Ammon's horn (tissue), 1 donor: ENCODE measurements at regions not wholly inside any gene's neighbourhood (a gene's known extent, or its start where the extent isn't known, plus 50 kb on each side); places are given as distances from the start of the nearest gene placed in this dataset.
"Not testable (repeated sequence)": the region's sequence is repeated elsewhere in the genome, so short reads cannot be mapped to it uniquely, and the experiment has no call there.

Source experiments
- DNase-seq: peaks from one replicate; pipeline ENCODE4 v3.0.0-alpha.2; 2016; ENCODE audit warnings: low spot score

DNA sequence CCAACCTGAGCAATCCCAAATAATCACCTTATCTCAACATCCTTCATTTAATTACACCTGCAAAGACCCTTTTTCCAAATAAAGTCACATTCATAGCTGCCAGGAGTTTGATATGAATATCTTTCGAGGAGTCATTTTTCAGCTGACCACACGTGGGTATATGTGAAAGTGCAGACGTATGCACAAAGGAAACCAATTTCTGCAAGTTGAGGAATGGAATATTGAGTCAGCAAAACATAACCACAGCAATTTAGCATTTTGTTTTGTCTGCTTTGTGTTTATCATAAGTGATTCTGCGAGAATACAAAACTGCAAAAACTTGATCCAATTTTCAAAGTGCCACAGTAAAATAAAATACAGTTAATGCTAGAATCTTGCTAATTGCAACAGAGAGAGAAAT is 295.9 kb downstream of the SUCLA2 start:
- no peak for DNase-seq

DNA sequence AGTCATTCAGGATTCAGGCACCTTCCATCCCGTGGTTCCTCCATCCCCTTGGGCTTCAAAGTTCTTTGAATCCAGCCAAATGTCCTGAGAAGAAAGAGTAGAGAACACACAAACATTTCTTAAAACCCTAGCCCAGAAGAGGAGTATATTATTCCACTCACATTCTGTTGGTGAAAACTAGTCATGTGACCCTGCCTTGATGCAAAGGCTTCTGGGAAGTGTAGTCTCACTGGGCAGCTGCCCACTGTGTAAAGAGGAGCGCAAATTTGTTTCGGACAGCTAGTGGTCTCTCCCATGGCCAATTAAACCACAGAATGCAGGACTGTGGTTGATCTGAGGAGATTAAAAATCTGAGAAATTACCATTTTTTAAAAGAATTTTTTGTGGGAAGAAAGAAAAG is 304.4 kb downstream of the SUCLA2 start:
- no peak for DNase-seq

DNA sequence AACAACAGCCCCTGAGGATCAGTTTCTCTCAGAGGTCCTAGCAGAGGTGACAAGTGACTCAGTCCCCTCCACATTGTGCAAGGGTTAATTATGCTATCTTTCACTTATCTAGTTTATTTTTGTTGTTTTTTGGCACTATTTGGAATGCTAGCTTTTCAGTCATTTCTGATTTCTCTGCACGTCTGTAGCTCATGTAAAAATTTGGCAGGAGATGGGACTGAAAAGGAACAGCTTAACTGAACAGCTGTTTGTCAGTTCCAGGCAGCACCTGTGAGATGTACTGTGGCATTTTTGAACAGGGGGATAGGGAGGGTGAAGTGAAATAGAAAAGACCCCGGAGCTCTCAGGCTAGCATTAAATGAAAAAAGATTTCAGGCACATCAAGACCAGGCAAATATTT is 313.5 kb downstream of the SUCLA2 start:
- no peak for DNase-seq

DNA sequence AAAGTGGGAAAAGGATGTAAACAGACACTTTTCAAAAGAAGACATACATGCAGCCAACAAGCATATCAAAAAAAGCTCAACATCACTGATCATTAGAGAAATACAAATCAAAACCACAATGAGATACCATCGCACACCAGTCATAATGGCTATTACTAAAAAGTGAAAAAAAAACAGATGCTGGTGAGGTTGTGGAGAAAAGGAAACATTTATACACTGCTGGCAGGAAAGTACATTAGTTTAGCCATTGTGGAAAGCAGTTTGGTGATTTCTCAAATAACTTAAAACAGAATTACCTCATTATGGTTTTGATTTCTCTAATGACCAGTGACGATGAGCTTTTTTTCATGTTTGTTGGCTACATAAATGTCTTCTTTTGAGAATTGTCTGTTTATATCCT is 315.9 kb downstream of the SUCLA2 start:
- not testable (repeated sequence) for DNase-seq

DNA sequence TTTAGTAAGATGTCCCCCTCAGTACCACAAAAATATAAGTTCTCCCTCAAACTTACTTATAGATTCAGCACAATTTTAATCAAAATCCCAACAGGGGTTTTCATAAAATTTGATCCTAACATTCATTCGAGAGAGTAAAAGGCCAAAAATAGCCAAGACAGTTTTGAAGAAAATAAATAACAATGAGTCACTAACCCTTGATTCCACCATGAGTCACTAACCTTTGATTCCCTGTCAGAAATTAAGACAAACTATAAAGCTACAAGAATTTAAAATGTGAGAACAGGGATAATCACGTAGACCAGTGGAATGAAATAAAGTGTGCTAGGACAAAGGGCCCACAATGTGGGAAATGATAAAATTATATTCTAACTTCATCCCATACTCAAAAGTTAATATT is 320.3 kb downstream of the SUCLA2 start:
- DNase-seq, result no peak

DNA sequence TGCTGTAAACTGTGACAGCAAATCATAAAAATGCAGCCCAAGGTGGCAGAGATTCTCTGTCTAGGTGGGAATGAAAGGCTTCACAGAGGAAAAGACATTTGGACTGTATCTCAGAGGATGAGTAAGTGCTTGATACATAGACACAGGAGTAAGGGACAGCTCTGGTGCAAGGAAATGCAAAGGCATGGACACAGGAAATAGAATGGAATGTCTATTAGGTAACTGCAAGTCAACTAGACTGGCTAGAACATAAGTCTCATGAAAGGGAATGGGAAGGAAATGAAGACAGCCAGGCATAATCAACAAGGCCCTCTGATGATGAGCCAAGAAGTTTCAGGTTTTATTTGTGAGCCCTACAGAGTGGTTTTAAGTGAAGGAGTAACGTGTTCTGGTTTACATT is 321.7 kb downstream of the SUCLA2 start:
- DNase-seq, result no peak

DNA sequence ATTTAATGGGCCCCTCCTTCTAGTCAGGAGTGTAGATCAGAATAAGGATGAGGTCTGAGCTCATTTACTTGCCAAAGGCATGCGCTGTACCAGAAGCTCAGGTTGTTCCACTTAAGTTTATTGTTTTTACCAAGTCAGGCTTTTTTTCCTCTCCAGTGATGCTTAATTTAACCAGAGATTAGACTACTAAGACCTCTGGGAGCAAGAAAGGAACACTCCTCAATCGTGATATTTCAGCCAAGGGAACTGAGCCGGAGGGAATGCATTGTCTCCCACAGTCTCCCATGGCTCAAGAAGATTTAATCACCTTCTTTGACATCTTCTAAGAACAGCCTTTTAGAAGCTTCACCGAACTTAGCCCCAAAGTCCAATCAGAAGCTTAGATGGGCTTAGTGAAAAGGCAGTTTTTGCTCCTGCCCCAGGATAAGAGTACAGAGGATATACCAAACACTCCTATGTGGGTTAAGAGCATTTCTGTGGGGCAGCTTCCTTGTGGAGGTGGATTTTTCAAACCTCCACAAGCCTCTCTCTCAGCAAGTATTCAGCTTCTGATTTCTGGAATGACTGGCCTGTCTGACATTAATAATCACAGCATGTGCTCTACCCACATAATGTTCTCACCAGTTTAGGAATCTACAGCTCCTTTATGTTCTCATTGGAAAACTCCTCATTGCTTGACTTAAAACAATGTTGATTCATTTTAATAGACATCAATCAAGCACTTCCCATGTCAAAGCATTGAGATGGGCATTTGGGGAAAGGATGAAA is 322.7 kb downstream of the SUCLA2 start:
- DNase-seq, result no peak

DNA sequence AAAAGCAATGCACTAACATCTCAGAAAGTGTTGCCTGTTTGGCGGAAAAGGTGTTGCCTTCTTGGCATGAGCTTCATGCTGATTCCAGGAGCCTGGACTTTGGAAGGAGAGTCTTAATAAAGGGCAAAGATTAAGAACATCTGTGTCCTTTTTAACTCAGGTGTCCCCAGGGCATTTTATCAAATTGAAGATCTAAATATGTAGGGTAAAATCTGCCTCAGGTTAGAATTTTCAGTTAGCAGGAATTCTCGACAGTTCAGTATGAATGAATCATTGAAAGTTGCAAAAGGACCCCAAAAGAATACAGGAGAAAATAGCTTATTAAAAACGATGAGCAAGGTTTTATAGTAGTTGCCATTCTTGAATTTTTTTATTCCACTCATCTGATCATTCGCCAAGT is 325.2 kb downstream of the SUCLA2 start:
- no peak for DNase-seq

DNA sequence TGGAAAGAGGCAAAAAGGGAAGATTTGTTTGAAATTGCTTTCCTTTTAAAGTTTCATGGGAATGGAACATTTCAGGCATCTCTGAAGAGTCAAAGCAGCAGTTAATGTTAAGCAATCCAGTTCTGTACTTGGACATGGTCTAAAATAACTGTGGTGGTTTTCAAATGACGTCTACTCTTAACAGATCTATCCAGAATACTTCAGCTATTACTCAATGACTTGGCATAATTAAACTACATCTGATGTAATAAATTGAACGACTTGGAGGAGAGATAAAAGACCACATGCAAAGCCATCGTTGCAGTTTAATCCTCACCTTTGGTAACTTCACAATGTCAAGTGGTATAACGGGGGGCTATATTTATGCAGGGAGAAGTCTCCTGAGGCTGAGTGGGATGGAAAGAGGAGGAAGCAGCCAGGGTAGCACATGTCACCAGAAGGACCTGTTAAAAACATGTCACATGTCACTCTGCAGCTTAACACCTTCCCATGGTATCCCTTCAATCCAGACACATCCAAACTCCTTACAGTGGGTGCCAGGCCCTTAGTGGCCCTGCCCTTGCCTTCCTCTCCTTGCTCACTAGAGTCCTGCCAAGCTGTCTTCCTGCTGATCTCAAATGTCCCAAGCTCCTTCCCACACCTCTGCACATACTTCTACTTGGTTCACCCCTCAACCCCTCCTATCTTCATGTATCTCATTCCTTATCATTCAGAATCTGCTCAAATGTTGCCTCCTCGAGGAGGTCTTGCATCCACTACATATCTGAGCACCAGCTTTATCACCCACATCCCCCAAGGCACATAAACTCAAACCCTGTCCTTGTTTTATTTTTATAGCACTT is 327.8 kb downstream of the SUCLA2 start:
- no peak for DNase-seq

DNA sequence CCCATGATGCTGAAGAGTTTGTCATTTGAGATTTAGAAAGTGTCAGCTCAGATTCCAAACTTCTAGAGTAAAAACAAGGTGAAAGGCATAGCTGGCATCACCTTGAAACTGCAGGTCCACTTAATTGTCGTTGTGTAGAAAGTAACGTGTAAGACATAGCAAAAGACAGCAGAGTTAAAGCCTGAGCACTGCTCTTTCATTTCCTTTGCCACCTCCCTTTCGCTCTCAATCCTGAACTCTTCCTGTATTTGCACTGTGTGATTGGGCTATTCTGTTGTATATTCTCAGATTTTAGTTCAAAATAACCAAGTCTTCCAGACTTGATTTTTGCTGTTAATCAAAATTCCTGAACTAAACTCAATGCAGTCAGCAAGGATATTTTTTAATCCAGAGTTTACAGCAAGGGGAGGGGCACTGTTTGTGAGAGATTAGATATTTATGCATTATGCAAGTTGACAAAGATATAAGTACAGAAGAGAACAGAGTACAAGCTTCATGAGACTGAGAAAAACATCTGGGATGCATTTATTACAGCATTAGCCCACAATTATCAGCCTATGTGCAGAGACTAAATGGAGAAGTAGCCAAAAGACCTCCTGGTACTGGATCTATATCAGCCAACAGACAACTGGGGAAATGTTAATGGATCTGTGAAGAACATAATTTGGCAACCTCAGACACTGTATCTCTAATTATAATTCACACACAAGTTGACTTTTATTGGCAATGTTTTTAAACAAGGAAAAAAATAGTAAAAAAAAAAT is 328.6 kb downstream of the SUCLA2 start:
- no peak for DNase-seq

DNA sequence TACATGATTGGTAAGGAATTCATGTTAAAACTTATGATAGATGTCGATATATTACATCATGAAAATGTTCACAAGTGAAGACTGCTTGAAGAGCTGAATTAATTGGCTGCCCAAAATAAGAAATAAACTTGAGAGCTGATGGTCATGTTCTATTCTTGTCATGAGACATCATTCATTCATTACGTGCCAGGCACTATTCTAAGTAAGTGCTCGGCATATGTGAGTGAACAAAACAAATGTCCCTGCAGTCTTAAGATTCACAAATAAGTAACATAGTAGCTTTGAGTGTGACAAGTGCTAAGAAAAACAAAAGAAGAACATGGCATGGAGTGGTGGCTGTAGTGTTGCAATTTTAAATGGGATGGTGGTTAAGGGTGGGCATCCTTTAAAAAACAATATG is 329.3 kb downstream of the SUCLA2 start:
- DNase-seq, result no peak

DNA sequence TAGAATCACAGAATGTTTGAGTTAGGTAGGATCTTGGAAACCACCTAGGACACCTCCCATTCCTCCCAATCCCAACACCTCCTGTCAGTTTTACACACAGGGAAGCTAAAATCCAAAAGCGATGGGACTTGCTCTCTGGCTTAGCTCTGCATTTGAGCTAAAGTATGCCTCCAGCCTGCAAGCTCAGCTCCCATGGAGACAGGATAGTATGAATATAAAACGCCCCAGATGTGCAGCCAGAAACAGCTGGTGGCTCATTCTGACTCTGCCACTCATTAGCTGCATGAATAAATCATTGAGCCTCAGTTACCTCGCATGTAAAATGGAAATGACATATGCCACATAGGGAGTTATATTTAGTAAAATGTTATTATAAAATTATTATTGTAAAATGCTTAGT is 336.0 kb downstream of the SUCLA2 start:
- no peak for DNase-seq

DNA sequence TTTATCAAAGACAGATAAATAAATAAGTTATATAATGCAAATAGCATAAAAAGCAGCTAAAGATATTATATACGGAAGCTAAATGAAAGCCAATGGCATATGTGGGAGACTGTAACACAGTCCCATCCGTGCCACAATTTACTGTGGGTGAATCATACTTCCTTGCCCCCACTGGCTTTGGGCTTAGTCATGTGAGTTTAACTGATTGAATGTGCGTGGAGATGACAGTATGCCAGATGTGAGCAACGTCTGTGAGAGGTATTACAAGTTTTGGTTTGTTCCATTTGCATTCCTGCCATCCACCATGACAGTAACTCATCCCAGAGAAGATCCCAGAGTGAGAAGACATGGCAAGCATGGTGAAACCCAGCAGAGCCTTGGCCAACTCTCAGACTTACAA is 340.0 kb downstream of the SUCLA2 start:
- DNase-seq, result no peak

DNA sequence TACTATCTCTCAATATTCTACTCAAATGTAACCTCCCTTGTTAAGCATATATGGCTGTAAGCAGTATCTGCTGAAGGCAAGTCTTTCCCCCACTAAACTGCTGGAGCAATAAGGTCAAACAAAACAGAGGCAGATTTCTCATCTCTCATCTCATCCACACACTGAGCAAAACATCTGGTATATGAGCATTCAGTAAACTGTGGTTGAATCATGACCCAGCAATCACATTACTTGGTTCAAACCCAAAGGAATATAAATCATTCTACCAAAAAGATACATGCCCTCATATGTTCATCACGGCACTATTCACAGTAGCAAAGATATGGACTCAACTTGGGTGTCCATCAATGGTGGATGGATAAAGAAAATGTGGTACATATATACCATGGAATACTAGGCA is 344.4 kb downstream of the SUCLA2 start:
- no peak for DNase-seq

DNA sequence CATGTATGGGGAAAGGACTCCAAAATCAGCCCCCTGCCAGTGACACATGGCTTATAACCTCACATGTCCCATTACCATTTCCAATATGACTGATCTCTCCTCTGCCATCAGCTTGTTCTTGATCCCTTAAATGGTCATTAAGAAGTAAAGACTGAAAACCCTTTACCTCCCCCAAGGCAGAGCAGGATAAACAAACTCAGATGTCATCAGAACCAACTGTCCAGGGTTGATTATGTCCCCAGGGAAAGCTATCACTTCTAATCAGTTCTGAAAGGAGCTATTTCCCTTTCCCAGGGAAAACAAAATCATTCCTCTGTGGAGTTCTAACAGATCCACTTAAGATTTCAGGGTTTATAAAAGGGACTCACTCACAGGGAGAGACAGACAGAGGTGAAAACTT is 350.9 kb downstream of the SUCLA2 start:
- DNase-seq, result no peak

DNA sequence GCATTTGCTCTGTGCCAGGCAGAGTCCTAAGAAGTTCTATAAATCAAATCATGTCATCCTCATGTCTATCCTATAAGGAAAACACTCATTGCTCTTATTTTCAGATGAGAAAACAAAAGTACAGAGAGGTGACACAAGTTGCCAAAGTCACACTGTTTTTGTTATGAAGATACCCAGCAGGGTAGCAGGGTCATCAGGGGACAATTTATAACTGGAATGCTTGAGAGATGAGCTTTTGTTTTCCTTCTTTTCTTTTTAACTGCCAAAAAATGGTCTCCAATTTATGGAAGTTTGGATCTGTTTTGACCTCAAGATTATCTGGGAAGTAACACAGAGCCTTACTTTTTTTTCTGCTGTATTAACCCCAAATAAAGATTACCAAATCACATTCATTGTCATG is 354.1 kb downstream of the SUCLA2 start:
- DNase-seq, result no peak

DNA sequence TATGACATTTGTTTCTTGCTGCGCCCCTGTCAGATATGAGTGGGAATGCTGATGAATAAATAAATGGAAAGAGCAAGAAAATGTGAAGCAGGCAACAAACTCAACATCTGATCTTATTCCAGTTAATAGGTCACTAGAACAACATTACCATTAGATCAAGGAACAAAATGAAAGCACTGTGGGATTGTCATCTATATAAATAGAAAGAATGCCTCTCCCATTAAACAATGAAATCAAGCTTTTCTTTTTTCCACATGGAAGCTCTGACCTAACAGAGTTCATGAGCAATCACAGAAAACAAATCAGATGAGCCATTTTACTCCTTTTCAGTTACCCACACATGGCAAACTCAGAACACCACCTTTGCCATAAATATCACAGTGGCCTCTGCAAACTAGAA is 354.8 kb downstream of the SUCLA2 start:
- no peak for DNase-seq

DNA sequence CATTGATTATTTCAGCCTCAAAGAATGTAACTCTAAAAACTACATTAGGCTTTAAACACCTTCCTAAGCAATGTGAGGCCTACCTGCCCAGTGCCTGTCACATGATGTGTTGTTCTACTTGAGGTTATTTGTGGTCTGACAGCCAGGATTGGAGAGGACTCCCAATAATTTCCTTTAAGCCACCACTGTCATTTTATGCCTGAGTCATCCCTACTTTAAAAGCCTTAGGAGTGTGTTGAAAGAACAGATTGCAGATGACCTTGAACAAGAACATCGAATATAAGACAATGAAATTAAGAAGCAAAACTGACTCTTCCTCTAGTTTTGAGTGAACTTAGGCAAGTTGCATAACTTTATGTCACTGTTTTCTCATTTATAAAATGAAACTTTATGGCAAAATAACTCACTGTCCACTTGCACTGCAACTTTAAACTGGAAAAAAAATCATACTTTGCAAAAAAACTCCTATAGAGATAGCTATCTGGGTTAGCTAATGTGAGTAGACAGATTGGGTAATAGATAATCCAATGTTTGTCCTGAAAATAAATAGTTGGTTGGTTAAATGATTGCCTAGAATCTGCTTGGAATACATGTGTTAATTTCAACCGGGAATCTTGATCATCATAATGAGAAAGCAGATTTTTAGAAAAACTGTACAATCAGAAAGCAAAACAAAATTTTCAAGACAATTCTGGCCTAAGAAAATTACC is 361.2 kb downstream of the SUCLA2 start:
- no peak for DNase-seq

DNA sequence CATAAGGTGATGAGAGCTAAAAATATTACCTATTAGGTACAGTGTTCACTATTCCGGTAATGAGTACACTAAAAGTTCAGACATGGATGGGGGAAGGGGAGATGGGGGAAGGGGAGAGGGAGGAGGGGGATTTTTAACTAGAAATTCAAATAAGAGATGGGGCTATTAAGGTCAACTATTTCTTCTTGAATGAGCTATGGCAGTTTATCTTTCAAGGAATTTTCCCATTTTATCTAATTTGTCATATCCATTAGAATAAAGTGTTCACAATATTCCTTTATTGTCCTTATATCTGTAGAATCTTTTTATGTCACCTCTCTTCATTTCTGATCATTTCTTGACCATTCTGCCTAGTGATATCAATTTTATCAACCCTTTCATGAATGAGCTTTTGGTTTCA is 362.4 kb downstream of the SUCLA2 start:
- DNase-seq, result no peak

DNA sequence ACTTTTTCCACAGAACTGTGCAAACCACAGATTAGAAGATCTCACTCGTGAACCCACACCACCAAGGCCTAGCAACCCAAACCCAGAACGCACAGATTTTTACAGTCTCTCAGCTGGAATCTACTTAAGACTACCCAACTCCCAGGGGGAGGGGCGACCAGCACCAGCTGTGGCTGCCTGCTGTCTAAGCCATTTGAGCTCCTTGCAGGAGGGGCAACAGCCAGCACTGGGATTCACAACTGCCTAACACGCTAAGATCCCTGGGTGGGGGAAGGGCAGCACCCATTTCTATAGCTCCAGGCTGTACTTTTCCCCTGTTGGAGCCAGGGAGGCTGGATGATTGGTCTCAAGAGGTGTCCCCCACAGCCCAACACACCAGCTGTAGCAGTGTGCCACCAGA is 368.8 kb downstream of the SUCLA2 start:
- DNase-seq, result no peak

DNA sequence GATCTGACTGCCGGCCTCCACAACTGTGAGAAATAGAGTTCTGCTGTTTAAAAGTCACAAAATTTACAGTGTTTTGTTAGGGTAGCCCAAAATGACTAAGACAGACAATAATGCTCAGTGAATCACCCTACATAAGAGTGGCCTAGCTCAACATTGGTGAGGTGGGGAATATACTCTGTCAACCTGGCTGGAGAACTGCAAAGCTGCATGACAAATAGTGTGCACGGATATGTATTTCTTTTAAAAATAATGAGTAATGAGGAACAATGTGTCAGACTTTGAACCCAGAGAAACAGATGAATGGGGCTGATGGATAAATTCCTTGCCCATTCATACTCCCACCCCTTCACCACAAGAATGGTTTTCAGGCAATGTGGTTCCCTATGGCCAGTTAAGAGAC is 372.4 kb downstream of the SUCLA2 start:
- no peak for DNase-seq

DNA sequence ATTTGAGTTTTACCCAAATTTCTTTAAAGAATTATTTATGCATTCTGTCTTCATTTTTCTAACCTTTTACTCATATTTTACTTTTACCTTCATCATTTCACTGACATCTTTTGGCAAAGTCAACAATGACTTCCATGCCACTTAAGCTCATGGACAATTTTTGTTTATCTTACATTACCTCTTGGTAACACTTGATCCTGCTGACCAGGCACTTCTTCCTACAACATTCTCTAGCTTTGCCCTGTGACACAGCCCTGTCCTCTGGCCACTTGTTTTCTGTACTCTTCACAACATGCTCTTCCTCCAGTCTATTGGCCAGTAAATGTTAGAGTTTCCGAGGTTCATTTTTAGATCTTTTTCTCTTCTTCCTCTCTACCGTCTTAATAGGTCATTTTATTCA is 377.2 kb downstream of the SUCLA2 start:
- DNase-seq, result no peak
